Body of pancreas (tissue), 4 donors: ENCODE measurements at regions not wholly inside any gene's neighbourhood (a gene's known extent, or its start where the extent isn't known, plus 50 kb on each side); places are given as distances from the start of the nearest gene placed in this dataset.

Experiments used
- CTCF ChIP-seq, 7 experiments: fragments of 450-650 bp in 4 of 7; fragments of 200-600 bp in 3 of 7; sonication (generic) in 3 of 7; IDR thresholded peaks; one replicate each; pipeline ENCODE4 v1.5.1; 2016 to 2019; ENCODE audit warnings: antibody characterized with exemption in 7 of 7
- POLR2A ChIP-seq, 3 donors: fragments of 450-650 bp; IDR thresholded peaks; one replicate each; pipeline ENCODE4 v1.6.1; 2016; ENCODE audit warnings: antibody characterized with exemption in 3 of 3, mild to moderate bottlenecking in 2 of 3

GRCh38 chr10:31171402-31172083, 139.9 kb upstream of the ZNF438 start:
- TF ChIP-seq CTCF (IDR thresholded peaks at IDR 0.05) (no peak), POLR2A (IDR thresholded peaks at IDR 0.05) (no peak)
